ENCODE measurements at regions not wholly inside any gene's neighbourhood (a gene's known extent, or its start where the extent isn't known, plus 50 kb on each side); places are given as distances from the start of the nearest gene placed in this dataset.

- no peak for TF ChIP-seq CTCF (conservative IDR thresholded peaks at IDR 0.05 in 1 of 2, IDR thresholded peaks at IDR 0.05 in 1 of 2; ENCODE audit: extremely low read depth in 1 of 2, insufficient read depth in 1 of 2, low read depth in 1 of 2, low read length in 2 of 2)
- TF ChIP-seq EZH2 (IDR thresholded peaks at IDR 0.05; ENCODE audit: borderline replicate concordance, low read length), result no peak
These were observed 159.5 kb upstream of the IER5L start for GRCh38 chr9:129337336-129338140.

Data from mammary epithelial cell (primary cell).